Lower leg skin (tissue), 3 donors: ENCODE measurements at regions not wholly inside any gene's neighbourhood (a gene's known extent, or its start where the extent isn't known, plus 50 kb on each side); places are given as distances from the start of the nearest gene placed in this dataset.

ENCODE experiments used
- POLR2A ChIP-seq, 2 donors: fragments of 450-650 bp; IDR thresholded peaks; one replicate each; pipeline ENCODE4 v1.6.1; 2016 to 2017; ENCODE audit warnings: antibody characterized with exemption in 2 of 2, mild to moderate bottlenecking in 1 of 2, moderate library complexity in 1 of 2
- TF ChIP-seq, protein P1 (sequence below), 3 donors: fragments of 450-650 bp; IDR thresholded peaks; one replicate each; pipeline ENCODE4 v1.5.1; 2016; ENCODE audit warnings: antibody characterized with exemption in 3 of 3, mild to moderate bottlenecking in 3 of 3, moderate library complexity in 2 of 3

DNA sequence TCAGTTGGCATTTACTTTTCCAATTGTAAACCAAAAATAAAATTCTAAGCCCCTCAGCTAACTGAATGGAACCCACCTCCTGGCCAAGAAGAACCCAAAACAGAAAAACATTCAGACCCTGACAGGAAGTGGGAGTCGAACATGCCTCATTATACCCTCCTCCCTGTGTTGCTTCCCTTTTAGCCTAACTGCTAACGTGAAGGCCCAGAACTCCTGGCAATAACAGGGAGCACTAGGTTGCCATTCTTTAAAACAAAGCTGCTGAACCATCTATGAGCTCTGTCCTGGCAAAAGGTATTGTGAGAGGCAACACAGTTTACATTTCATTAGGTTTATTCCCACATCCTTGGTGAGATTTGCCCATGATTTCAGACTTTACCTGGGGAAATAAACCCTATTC lies 481.4 kb downstream of the CHSY3 start:
- TF ChIP-seq, protein P1, sequence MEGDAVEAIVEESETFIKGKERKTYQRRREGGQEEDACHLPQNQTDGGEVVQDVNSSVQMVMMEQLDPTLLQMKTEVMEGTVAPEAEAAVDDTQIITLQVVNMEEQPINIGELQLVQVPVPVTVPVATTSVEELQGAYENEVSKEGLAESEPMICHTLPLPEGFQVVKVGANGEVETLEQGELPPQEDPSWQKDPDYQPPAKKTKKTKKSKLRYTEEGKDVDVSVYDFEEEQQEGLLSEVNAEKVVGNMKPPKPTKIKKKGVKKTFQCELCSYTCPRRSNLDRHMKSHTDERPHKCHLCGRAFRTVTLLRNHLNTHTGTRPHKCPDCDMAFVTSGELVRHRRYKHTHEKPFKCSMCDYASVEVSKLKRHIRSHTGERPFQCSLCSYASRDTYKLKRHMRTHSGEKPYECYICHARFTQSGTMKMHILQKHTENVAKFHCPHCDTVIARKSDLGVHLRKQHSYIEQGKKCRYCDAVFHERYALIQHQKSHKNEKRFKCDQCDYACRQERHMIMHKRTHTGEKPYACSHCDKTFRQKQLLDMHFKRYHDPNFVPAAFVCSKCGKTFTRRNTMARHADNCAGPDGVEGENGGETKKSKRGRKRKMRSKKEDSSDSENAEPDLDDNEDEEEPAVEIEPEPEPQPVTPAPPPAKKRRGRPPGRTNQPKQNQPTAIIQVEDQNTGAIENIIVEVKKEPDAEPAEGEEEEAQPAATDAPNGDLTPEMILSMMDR (IDR thresholded peaks at IDR 0.05), result no peak
- TF ChIP-seq POLR2A (IDR thresholded peaks at IDR 0.05), result no peak
